ENCODE measurements at regions not wholly inside any gene's neighbourhood (a gene's known extent, or its start where the extent isn't known, plus 50 kb on each side); places are given as distances from the start of the nearest gene placed in this dataset.
"Not testable (repeated sequence)": the region's sequence is repeated elsewhere in the genome, so short reads cannot be mapped to it uniquely, and the experiment has no call there.

- DNase-seq: no peak
Observed at GRCh38 chr1:5623399-5623798, 368.8 kb downstream of the NPHP4 start.

DNA sequence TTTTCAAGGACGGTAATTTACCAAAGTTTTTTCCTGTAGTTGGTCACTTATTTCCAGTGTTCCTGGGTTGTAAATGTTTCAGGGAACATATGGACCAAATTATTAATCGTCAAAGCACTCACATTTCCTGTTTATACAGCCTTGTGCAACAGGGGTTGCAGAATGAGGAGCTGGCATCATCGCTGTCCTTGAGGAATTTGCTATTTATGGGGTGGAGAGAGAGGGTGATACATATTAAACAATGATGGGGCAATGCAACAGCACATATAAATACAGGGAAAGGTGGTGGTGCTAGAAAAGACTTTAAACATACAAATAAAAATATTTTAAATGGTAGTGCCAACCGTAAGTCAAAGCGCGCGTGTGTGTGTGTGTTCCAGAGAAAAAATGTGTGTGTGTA, 369.8 kb downstream of the NPHP4 start:
- DNase-seq: no peak

GRCh38 chr1:5621692-5622091, 370.5 kb downstream of the NPHP4 start:
- no peak for DNase-seq

DNA sequence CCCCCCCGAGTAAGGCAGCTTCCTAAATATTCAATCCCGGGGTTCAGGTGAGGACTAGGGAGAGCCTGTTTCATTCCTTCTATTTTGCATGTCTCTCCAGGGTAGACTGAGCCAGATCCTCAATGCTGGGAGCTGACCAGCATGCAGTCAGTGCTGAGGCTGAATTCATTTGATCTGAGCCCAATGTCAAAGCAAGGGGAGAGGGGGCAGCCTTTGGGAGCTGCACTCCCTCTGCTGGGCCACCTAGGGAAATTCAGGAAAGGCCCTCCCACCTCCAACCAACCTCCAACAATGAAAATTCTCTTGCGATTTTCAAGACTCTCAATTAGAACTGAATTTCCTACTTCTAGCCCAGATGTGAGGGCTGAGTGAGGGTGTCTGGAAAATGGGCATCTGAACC, 371.2 kb downstream of the NPHP4 start:
- DNase-seq: no peak

DNA sequence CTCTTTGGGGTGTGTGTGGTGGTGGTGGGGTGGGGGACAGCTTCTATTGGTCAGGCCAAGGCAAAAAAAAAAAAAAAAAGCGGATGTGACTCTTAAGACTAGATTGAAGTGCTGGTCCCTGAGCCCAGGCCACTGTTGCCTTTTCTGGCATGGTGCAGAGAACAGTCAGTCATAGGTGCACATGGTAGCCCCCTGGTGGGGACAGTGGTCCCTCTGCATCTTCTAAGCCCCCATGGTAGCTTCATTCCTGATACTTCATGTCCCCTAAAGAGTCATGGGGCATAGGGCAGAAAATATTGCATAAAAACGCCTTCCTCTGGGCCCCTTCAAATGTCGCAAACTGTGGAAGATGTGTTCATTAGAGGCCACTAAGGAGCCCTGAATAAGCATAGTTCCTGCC, 371.8 kb downstream of the NPHP4 start:
- no peak for DNase-seq

DNA sequence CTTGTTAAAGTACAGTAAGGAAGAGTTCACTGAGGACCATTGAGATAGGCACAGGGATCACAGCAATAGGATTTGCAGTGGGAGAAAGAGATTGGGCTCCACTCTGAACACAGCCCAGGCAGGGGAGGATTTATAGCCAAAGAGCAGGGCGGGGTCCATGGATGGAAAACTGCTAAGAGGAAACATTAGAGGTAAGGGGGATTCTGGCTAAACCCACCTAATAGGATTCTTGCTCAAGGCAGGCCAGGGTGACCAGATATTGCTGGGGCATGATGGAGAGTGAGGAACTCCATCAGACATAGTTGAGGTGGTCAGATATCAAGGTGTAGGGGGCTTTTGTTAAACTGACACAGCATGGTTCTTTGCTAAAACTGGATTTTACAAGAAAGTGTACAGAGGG, 372.8 kb downstream of the NPHP4 start:
- DNase-seq: no peak

GRCh38 chr1:5617546-5617945, 374.7 kb downstream of the NPHP4 start:
- DNase-seq: no peak

DNA sequence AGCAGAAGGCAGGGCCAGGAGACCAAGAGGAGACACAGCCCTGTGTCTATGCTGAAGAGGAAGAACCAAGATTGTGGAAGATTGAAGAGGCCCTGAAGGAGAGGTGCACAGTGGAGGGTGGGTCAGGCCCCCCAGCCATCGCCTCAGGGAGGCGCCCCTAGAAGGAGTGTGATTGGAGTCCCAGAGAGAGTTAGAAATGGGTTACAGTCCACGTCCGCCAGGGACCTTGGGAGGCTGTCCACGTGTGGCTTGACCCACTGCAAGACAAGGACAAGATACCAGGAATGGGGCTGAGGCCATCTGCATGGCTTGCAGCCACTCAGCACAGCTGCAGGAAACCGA, 375.1 kb downstream of the NPHP4 start:
- DNase-seq: no peak

- DNase-seq: no peak
Observed at GRCh38 chr1:5616366-5617178, 375.7 kb downstream of the NPHP4 start.

- DNase-seq: no peak
Observed at GRCh38 chr1:5615076-5615475, 377.1 kb downstream of the NPHP4 start.

- DNase-seq: no peak
Observed at GRCh38 chr1:5613900-5614299, 378.3 kb downstream of the NPHP4 start.

DNA sequence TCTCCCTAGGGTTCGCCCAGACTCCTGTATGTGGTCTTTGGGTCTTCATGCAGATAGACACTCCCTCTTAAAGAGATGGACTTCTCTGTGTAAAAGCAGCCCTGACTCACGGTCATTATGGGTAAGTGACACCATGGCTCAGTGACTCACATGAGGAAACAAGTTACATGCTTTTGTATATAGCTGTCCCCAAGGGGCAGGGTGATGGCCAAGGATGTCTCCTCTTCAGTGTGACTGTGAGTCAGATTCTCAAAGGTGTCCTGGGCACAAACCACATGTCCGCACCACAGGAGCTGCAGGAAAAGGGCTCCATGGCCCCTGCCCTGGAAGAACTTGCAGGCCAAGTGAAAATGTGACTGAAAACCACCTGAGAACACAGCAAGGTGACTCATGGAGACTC, 380.4 kb downstream of the NPHP4 start:
- DNase-seq: no peak

- no peak for DNase-seq
Observed at GRCh38 chr1:5611431-5611830, 380.8 kb downstream of the NPHP4 start.

- DNase-seq: no peak
Observed at GRCh38 chr1:5610432-5610831, 381.8 kb downstream of the NPHP4 start.

- DNase-seq: no peak
Observed at GRCh38 chr1:5603353-5604104, 388.7 kb downstream of the NPHP4 start.

- DNase-seq: not testable (repeated sequence)
Observed at GRCh38 chr1:5602718-5603117, 389.5 kb downstream of the NPHP4 start.

DNA sequence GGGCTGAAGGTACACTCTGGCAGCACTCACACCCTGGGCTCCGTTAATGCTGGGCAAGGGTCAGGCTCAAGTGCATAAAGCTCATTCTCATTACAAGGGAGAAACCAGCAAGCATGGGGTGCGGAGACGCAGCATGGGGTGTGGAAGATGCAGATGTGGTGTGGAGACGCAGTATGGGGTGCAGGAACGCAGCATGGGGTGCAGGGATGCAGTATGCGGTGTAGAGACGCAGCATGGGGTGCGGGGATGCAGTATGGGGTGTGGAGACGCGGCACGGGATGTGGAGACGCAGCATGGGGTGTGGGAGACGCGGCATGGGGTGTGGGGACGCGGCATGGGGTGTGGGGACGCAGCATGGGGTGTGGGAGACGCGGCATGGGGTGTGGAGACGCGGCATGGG, 390.7 kb downstream of the NPHP4 start:
- no peak for DNase-seq

DNA sequence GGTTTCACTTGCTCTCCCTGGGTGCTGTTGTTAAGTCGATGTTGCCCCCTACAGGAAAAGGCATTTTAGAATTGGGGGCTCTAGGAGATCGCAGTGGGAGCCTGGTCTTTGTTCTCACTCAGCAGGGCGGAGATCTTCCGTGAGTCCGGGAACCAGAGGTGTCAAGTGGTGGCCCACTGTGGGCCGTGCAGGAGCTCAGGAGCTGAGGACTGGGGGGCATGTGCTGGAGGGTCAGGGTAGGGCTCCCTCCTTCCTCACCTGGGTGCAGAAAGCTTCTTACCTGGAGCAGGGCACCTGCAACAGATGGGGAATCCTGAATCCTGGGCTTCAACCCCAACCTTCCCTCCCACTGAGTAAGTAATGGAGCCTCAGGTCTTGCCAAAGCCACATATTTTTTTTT, 392.7 kb downstream of the NPHP4 start:
- no peak for DNase-seq

- DNase-seq: no peak
Observed at GRCh38 chr1:5598824-5599395, 393.3 kb downstream of the NPHP4 start.

GRCh38 chr1:5597991-5598823, 394.0 kb downstream of the NPHP4 start:
- DNase-seq: no peak

DNA sequence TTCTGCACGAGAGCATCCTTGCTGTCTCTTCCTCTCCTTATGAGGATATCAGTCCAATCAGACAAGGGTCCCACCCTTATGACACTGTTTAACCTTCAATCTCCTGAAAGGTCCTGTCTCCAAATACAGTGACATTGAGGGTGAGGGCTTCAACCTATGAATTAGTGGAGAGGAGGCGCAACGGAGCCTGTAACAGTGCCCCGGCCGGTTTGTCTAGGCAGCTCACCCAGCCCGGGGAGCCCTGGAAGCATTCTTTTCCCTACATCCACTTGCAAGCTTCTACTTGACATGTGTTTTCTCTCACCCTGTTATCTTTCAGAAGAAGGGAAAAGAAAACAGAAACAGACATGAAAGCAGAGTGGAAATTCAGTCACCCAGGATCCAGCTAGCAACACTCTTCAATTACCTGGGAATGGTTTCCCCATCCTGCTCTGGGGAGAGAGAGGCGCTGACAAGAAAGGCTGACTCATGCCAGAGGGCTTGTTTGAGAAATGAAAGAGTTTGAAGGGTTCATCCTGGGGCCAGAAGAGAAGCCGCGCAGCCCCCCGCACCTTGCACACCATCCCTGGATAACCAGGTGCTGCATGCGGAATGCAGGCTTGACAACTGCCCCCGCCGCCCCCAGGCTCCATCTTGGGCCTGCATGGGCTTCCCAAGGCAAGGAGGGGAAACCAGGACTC, 394.9 kb downstream of the NPHP4 start:
- DNase-seq: no peak

- DNase-seq: no peak
Observed at GRCh38 chr1:5596651-5597050, 395.6 kb downstream of the NPHP4 start.
